ENCODE measurements at regions not wholly inside any gene's neighbourhood (a gene's known extent, or its start where the extent isn't known, plus 50 kb on each side); places are given as distances from the start of the nearest gene placed in this dataset.

DNA sequence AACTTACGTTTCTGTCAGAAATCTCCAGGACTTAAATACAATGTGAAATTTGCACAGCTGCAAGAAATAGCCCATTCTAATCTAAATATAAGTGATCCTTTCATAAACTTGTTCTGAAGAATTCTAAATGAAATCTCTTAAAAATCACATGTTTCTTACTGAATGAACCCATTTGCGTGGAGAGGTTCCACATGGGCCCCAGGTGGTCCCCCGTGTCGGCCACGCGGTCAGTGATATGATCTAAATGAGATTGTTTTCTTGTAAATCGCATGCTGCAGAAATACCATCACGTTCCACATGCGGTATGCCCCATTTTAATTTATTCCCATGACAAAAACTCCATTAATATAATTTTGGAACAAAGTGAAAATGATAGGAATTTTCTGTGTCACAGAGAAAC, 818.9 kb upstream of the SLC35B3 start:
- in situ Hi-C loops (cut with MboI; ENCODE audit: low sequenced_read_pairs in 4 of 4) (no loop called here), intact Hi-C loops (cut with DNase I; ENCODE audit: low total_unique reads) (loop anchor here (5.0 to 10.0 kb wide), 2 partner anchors 158 to 1181 kb away; no protein-coding TSS in a partner anchor)
- Histone ChIP-seq H3K27me3 (no peaks in the 10 kb centered on the region), H3K4me1 (no peaks in the 10 kb centered on the region), H3K9me3 (no peaks in the 10 kb centered on the region), H3K4me3 (no peak overlapping the region), H3K27ac (no peak overlapping the region), H3K36me3 (no peaks in the 10 kb centered on the region)
- no peak for TF ChIP-seq CTCF (IDR thresholded peaks at IDR 0.05 in 4 of 5, conservative IDR thresholded peaks at IDR 0.05 in 1 of 5)
- no peak for TF ChIP-seq POLR2A (IDR thresholded peaks at IDR 0.05)
- no peak for ATAC-seq
- DNase-seq = no peak

DNA sequence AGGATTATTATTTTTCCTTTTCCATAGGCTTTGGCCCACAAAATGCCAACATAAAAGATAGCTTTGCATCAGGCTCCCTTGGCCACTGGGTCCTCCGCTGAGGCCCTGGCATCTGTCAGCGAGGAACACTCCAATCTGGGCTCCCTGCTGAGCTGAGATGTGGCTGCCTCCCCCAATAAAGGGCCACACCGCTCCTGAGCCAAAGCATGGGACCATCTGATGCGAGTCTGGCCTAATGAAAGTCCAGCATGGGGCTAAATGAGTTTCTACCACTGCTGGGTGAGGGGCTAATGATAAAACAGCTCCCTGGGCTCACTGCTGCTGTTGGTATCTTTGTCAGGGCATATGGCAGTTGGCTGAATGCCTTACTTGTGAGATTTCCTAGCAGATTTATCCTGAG, 817.5 kb upstream of the SLC35B3 start:
- in situ Hi-C loops (cut with MboI; ENCODE audit: low sequenced_read_pairs in 4 of 4) = no loop called here
- DNase-seq = no peak
- Histone ChIP-seq H3K4me1 (no peaks in the 10 kb centered on the region), H3K9me3 (no peaks in the 10 kb centered on the region), H3K4me3 (no peak overlapping the region), H3K36me3 (no peaks in the 10 kb centered on the region), H3K27me3 (no peaks in the 10 kb centered on the region), H3K27ac (no peak overlapping the region)
- intact Hi-C loops (cut with DNase I; ENCODE audit: low total_unique reads) = loop anchor here (5.0 to 10.0 kb wide), 2 partner anchors 160 to 1182 kb away; no protein-coding TSS in a partner anchor
- no peak for TF ChIP-seq POLR2A (IDR thresholded peaks at IDR 0.05)
- TF ChIP-seq CTCF (IDR thresholded peaks at IDR 0.05 in 4 of 5, conservative IDR thresholded peaks at IDR 0.05 in 1 of 5) = no peak
- ATAC-seq = no peak

GRCh38 chr6:9250852-9251251, 815.5 kb upstream of the SLC35B3 start:
- no peak overlapping the region for H3K4me3 ChIP-seq
- no peaks in the 10 kb centered on the region for H3K36me3 ChIP-seq
- no peak for TF ChIP-seq POLR2A (IDR thresholded peaks at IDR 0.05)
- peak in 1 of 5 experiments; percentile 16 for TF ChIP-seq CTCF (IDR thresholded peaks at IDR 0.05 in 4 of 5, conservative IDR thresholded peaks at IDR 0.05 in 1 of 5)
- H3K27ac ChIP-seq = no peak overlapping the region
- no peaks in the 10 kb centered on the region for H3K27me3 ChIP-seq
- intact Hi-C loops (cut with DNase I; ENCODE audit: low total_unique reads) (loop anchor here (5.0 to 10.0 kb wide), 2 partner anchors 161 to 1184 kb away; no protein-coding TSS in a partner anchor), in situ Hi-C loops (cut with MboI; ENCODE audit: low sequenced_read_pairs in 4 of 4) (no loop called here)
- no peaks in the 10 kb centered on the region for H3K4me1 ChIP-seq
- ATAC-seq = no peak
- no peaks in the 10 kb centered on the region for H3K9me3 ChIP-seq
- DNase-seq = no peak

- no peaks in the 10 kb centered on the region for H3K36me3 ChIP-seq
- intact Hi-C loops (cut with DNase I; ENCODE audit: low total_unique reads) (no loop called here), in situ Hi-C loops (cut with MboI; ENCODE audit: low sequenced_read_pairs in 4 of 4) (no loop called here)
- H3K27ac ChIP-seq = no peak overlapping the region
- no peaks in the 10 kb centered on the region for H3K4me1 ChIP-seq
- no peaks in the 10 kb centered on the region for H3K27me3 ChIP-seq
- no peak for DNase-seq
- no peak for ATAC-seq
- no peak overlapping the region for H3K4me3 ChIP-seq
- TF ChIP-seq POLR2A (IDR thresholded peaks at IDR 0.05) = no peak
- no peak for TF ChIP-seq CTCF (IDR thresholded peaks at IDR 0.05 in 4 of 5, conservative IDR thresholded peaks at IDR 0.05 in 1 of 5)
- no peaks in the 10 kb centered on the region for H3K9me3 ChIP-seq
Observed at GRCh38 chr6:9248133-9248532, 812.8 kb upstream of the SLC35B3 start.

- H3K27ac ChIP-seq = no peak overlapping the region
- intact Hi-C loops (cut with DNase I; ENCODE audit: low total_unique reads) (no loop called here), in situ Hi-C loops (cut with MboI; ENCODE audit: low sequenced_read_pairs in 4 of 4) (no loop called here)
- TF ChIP-seq POLR2A (IDR thresholded peaks at IDR 0.05) = no peak
- TF ChIP-seq CTCF (IDR thresholded peaks at IDR 0.05 in 4 of 5, conservative IDR thresholded peaks at IDR 0.05 in 1 of 5) = no peak
- no peak for DNase-seq
- ATAC-seq = no peak
- no peaks in the 10 kb centered on the region for H3K27me3 ChIP-seq
- no peaks in the 10 kb centered on the region for H3K4me1 ChIP-seq
- no peak overlapping the region for H3K4me3 ChIP-seq
- no peaks in the 10 kb centered on the region for H3K36me3 ChIP-seq
- H3K9me3 ChIP-seq = no peaks in the 10 kb centered on the region
Observed at GRCh38 chr6:9240861-9241260, 805.5 kb upstream of the SLC35B3 start.

Data from gastrocnemius medialis (tissue), 4 donors.